ENCODE measurements at regions not wholly inside any gene's neighbourhood (a gene's known extent, or its start where the extent isn't known, plus 50 kb on each side); places are given as distances from the start of the nearest gene placed in this dataset.

- H3K4me3 ChIP-seq (ENCODE audit: extremely low read depth, insufficient read depth, low read length, poor library complexity, severe bottlenecking) = no peak overlapping the region
- no peaks in the 10 kb centered on the region for H3K36me3 ChIP-seq (ENCODE audit: control insufficient read depth, insufficient read depth, low read length)
- WGBS, 2 experiments (ENCODE audit: insufficient coverage in 2 of 2) = 83 to 100% methylated on average over 1 to 2 of the region's 3 CpGs
- H3K9me3 ChIP-seq (ENCODE audit: control insufficient read depth, low read length) = no peaks in the 10 kb centered on the region
- no peak overlapping the region for H3K27ac ChIP-seq (ENCODE audit: low read depth, low read length, severe bottlenecking)
- H3K4me1 ChIP-seq (ENCODE audit: control insufficient read depth, insufficient read depth, low read length, poor library complexity, severe bottlenecking) = peaks cover 5% of the 10 kb centered on the region
Measured at GRCh38 chr9:115400796-115401195, 282.8 kb upstream of the TNC start.

- Histone ChIP-seq H3K4me3 (ENCODE audit: extremely low read depth, insufficient read depth, low read length, poor library complexity, severe bottlenecking) (no peak overlapping the region), H3K36me3 (ENCODE audit: control insufficient read depth, insufficient read depth, low read length) (no peaks in the 10 kb centered on the region), H3K4me1 (ENCODE audit: control insufficient read depth, insufficient read depth, low read length, poor library complexity, severe bottlenecking) (peaks cover 3% of the 10 kb centered on the region), H3K9me3 (ENCODE audit: control insufficient read depth, low read length) (no peaks in the 10 kb centered on the region), H3K27ac (ENCODE audit: low read depth, low read length, severe bottlenecking) (no peak overlapping the region)
- 100% methylated on average over 1 of the region's 3 CpGs; no CpG with 5 or more reads in 1 of the 2 experiments for WGBS, 2 experiments (ENCODE audit: insufficient coverage in 2 of 2)
Measured at GRCh38 chr9:115401756-115402327, 283.9 kb upstream of the TNC start.

GRCh38 chr9:115403753-115404152 is 285.8 kb upstream of the TNC start:
- no peaks in the 10 kb centered on the region for H3K36me3 ChIP-seq (ENCODE audit: control insufficient read depth, insufficient read depth, low read length)
- H3K4me3 ChIP-seq (ENCODE audit: extremely low read depth, insufficient read depth, low read length, poor library complexity, severe bottlenecking) = no peak overlapping the region
- H3K4me1 ChIP-seq (ENCODE audit: control insufficient read depth, insufficient read depth, low read length, poor library complexity, severe bottlenecking) = peaks cover 3% of the 10 kb centered on the region
- WGBS, 2 experiments (ENCODE audit: insufficient coverage in 2 of 2) = no CpG with 5 or more reads among the region's 1 CpG
- H3K27ac ChIP-seq (ENCODE audit: low read depth, low read length, severe bottlenecking) = no peak overlapping the region
- no peaks in the 10 kb centered on the region for H3K9me3 ChIP-seq (ENCODE audit: control insufficient read depth, low read length)

DNA sequence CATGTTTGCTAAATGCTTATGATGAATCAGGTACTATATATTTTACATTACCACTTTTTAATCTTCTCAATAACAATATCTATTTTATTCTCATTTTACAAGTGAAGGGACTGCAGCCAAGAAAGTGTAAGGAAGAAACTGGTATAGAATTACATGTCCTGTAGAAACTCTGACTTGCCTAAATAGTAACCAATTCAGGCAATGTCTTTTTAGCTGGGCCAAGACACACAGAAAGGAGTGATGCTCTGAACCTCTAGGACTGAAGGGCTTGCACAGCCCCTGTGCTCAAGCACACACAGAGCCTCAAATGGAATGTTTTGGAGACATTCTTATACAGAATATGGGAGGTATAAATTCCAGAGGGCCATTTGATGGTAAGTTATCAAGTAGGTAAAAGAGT is 286.4 kb upstream of the TNC start:
- H3K36me3 ChIP-seq (ENCODE audit: control insufficient read depth, insufficient read depth, low read length) = no peaks in the 10 kb centered on the region
- H3K27ac ChIP-seq (ENCODE audit: low read depth, low read length, severe bottlenecking) = no peak overlapping the region
- H3K4me1 ChIP-seq (ENCODE audit: control insufficient read depth, insufficient read depth, low read length, poor library complexity, severe bottlenecking) = peaks cover 3% of the 10 kb centered on the region
- H3K4me3 ChIP-seq (ENCODE audit: extremely low read depth, insufficient read depth, low read length, poor library complexity, severe bottlenecking) = no peak overlapping the region
- H3K9me3 ChIP-seq (ENCODE audit: control insufficient read depth, low read length) = no peaks in the 10 kb centered on the region

DNA sequence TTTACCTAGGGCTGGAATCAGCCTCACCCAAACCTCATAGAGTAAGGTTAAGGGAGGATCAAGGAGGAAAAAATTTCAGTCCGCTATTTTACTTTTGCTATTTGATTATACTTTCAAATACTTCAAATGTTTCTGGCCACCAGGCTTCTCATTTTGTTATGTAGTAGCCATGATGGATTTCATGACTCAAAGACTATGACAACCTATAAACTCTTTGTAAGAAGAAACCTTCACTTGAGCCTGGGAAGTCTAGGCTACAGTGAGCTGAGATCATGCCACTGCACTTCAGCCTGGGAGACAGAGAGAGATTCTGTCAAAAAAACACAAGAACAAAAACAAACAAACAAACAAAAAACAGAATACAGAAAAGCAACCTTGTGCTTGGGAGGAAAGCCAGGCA is 293.6 kb upstream of the TNC start:
- Histone ChIP-seq H3K9me3 (ENCODE audit: control insufficient read depth, low read length) (no peaks in the 10 kb centered on the region), H3K4me1 (ENCODE audit: control insufficient read depth, insufficient read depth, low read length, poor library complexity, severe bottlenecking) (peaks cover 14% of the 10 kb centered on the region), H3K4me3 (ENCODE audit: extremely low read depth, insufficient read depth, low read length, poor library complexity, severe bottlenecking) (no peak overlapping the region), H3K27ac (ENCODE audit: low read depth, low read length, severe bottlenecking) (no peak overlapping the region), H3K36me3 (ENCODE audit: control insufficient read depth, insufficient read depth, low read length) (no peaks in the 10 kb centered on the region)
- no CpG with 5 or more reads among the region's 1 CpG for WGBS, 2 experiments (ENCODE audit: insufficient coverage in 2 of 2)

DNA sequence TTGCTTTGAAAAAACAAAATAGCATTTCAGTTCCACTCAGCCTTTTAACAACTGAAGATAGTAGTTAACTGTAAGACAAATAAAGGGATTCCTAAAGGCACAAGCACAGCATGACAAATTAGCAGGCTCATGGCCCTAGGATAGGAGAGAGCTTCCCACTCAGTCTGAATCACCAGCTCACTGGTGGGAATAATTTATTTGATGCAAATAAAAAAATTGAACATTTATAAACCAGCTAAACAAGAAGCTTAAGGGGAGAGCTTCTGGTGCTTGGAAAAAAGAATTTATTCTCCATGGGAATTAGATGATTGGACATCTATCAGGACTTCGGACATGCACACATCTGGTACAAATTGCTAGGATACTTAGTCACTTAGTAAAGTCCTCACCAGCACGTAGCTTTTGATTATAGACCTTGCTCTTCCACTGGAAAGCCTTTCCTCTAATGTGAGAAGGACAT is 294.1 kb upstream of the TNC start:
- WGBS, 2 experiments (ENCODE audit: insufficient coverage in 2 of 2) = 56 to 100% methylated on average over 1 of the region's 2 CpGs
- peak overlapping the region; percentile 31 for H3K27ac ChIP-seq (ENCODE audit: low read depth, low read length, severe bottlenecking)

DNA sequence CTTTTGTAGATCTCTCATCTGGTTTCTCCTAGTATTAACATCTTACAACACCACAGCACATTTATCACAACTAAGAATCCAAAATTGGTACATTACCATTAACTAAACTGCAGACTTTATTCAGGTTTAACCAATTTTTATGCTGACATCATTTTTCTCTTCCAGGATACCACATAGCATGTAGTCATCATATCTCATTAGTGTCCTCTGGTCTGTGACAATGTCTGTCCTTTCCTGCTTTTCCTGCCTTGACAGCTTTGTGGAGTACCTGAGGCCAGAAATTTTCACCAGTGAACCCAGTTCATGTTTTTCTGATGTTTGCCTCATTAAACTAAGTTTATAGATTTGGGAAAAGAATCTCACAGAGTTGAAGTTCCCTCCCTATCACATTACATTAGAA is 294.7 kb upstream of the TNC start:
- H3K4me3 ChIP-seq (ENCODE audit: extremely low read depth, insufficient read depth, low read length, poor library complexity, severe bottlenecking) = no peak overlapping the region
- no peak overlapping the region for H3K27ac ChIP-seq (ENCODE audit: low read depth, low read length, severe bottlenecking)
- peaks cover 14% of the 10 kb centered on the region for H3K4me1 ChIP-seq (ENCODE audit: control insufficient read depth, insufficient read depth, low read length, poor library complexity, severe bottlenecking)
- H3K9me3 ChIP-seq (ENCODE audit: control insufficient read depth, low read length) = no peaks in the 10 kb centered on the region
- no peaks in the 10 kb centered on the region for H3K36me3 ChIP-seq (ENCODE audit: control insufficient read depth, insufficient read depth, low read length)

More for the DNA sequence above, 294.1 kb upstream of the TNC start:
- H3K4me1 ChIP-seq (ENCODE audit: control insufficient read depth, insufficient read depth, low read length, poor library complexity, severe bottlenecking) = peaks cover 14% of the 10 kb centered on the region
- no peaks in the 10 kb centered on the region for H3K36me3 ChIP-seq (ENCODE audit: control insufficient read depth, insufficient read depth, low read length)
- no peak overlapping the region for H3K4me3 ChIP-seq (ENCODE audit: extremely low read depth, insufficient read depth, low read length, poor library complexity, severe bottlenecking)
- no peaks in the 10 kb centered on the region for H3K9me3 ChIP-seq (ENCODE audit: control insufficient read depth, low read length)

GRCh38 chr9:115413304-115413703 is 295.3 kb upstream of the TNC start:
- no peaks in the 10 kb centered on the region for H3K9me3 ChIP-seq (ENCODE audit: control insufficient read depth, low read length)
- H3K36me3 ChIP-seq (ENCODE audit: control insufficient read depth, insufficient read depth, low read length) = no peaks in the 10 kb centered on the region
- H3K4me1 ChIP-seq (ENCODE audit: control insufficient read depth, insufficient read depth, low read length, poor library complexity, severe bottlenecking) = peaks cover 14% of the 10 kb centered on the region
- no peak overlapping the region for H3K27ac ChIP-seq (ENCODE audit: low read depth, low read length, severe bottlenecking)
- no peak overlapping the region for H3K4me3 ChIP-seq (ENCODE audit: extremely low read depth, insufficient read depth, low read length, poor library complexity, severe bottlenecking)

- H3K9me3 ChIP-seq (ENCODE audit: control insufficient read depth, low read length) = no peaks in the 10 kb centered on the region
- H3K4me3 ChIP-seq (ENCODE audit: extremely low read depth, insufficient read depth, low read length, poor library complexity, severe bottlenecking) = no peak overlapping the region
- peaks cover 14% of the 10 kb centered on the region for H3K4me1 ChIP-seq (ENCODE audit: control insufficient read depth, insufficient read depth, low read length, poor library complexity, severe bottlenecking)
- WGBS, 2 experiments (ENCODE audit: insufficient coverage in 2 of 2) = no CpG with 5 or more reads among the region's 1 CpG
- no peak overlapping the region for H3K27ac ChIP-seq (ENCODE audit: low read depth, low read length, severe bottlenecking)
- no peaks in the 10 kb centered on the region for H3K36me3 ChIP-seq (ENCODE audit: control insufficient read depth, insufficient read depth, low read length)
Measured at GRCh38 chr9:115413766-115414382, 295.9 kb upstream of the TNC start.

DNA sequence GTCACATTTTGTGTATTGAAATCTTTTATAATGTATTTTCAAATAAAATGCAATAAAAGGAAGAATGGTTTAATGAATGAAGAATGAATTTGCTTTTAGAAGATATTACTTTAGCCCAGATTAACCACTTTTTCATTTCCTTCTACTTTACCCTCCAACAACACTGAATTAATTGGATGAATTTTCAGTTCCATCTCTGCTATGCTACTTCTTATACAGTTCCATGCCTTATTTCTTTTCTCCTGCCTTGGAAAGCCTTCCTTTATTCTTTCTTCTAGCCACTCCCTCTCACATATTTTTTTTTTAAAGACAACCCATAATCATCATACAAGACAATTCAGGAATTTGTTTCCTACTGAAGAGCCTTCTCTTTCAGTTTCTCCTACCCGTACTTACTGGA is 296.6 kb upstream of the TNC start:
- Histone ChIP-seq H3K4me3 (ENCODE audit: extremely low read depth, insufficient read depth, low read length, poor library complexity, severe bottlenecking) (no peak overlapping the region), H3K27ac (ENCODE audit: low read depth, low read length, severe bottlenecking) (no peak overlapping the region), H3K4me1 (ENCODE audit: control insufficient read depth, insufficient read depth, low read length, poor library complexity, severe bottlenecking) (peaks cover 14% of the 10 kb centered on the region), H3K36me3 (ENCODE audit: control insufficient read depth, insufficient read depth, low read length) (no peaks in the 10 kb centered on the region), H3K9me3 (ENCODE audit: control insufficient read depth, low read length) (no peaks in the 10 kb centered on the region)
- 94 to 100% methylated on average over 1 of the region's 1 CpG for WGBS, 2 experiments (ENCODE audit: insufficient coverage in 2 of 2)

DNA sequence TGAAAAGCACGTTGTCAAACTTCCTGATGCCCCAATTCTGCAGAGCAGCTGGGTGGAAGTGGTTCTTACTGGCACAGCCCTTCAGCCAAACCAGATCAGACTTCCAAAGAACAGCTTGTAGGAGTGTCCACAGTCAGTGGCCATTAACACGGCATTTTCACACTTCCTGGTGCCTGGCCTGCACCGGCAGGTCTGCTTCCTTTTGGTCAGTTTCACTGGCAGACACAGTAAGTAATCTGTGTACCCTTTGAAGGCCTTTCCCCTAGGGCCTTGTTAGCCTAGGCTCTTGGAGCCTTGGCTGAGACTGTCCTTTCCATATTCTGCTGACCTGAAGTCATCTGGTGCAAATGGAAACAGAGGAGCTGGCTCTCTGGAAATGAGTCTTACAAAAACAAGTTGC is 297.5 kb upstream of the TNC start:
- H3K36me3 ChIP-seq (ENCODE audit: control insufficient read depth, insufficient read depth, low read length) = no peaks in the 10 kb centered on the region
- 68 to 69% methylated on average over 2 to 3 of the region's 3 CpGs for WGBS, 2 experiments (ENCODE audit: insufficient coverage in 2 of 2)
- no peak overlapping the region for H3K27ac ChIP-seq (ENCODE audit: low read depth, low read length, severe bottlenecking)
- H3K4me3 ChIP-seq (ENCODE audit: extremely low read depth, insufficient read depth, low read length, poor library complexity, severe bottlenecking) = no peak overlapping the region
- H3K9me3 ChIP-seq (ENCODE audit: control insufficient read depth, low read length) = no peaks in the 10 kb centered on the region
- H3K4me1 ChIP-seq (ENCODE audit: control insufficient read depth, insufficient read depth, low read length, poor library complexity, severe bottlenecking) = peaks cover 14% of the 10 kb centered on the region

Data from mesodermal cell (in vitro differentiated cells).